Transverse colon (tissue), 4 donors: ENCODE measurements at regions not wholly inside any gene's neighbourhood (a gene's known extent, or its start where the extent isn't known, plus 50 kb on each side); places are given as distances from the start of the nearest gene placed in this dataset.

ENCODE experiments used
- DNase-seq: peaks from one replicate; pipeline ENCODE4 v3.0.0-alpha.2; 2019
- H3K27ac ChIP-seq, 4 donors: fragments of 200-600 bp; sonication (generic); 2 replicates each; pipeline ENCODE4 v1.5.1; 2016 to 2018; ENCODE audit warnings: inconsistent platforms in 4 of 4
- H3K27me3 ChIP-seq: fragments of 200-600 bp; sonication (generic); 2 replicates; pipeline ENCODE4 v1.5.1; 2017; ENCODE audit warnings: inconsistent platforms
- H3K36me3 ChIP-seq, 4 donors: fragments of 200-600 bp; sonication (generic); 2 replicates each; pipeline ENCODE4 v1.5.1; 2017 to 2019; ENCODE audit warnings: inconsistent platforms in 4 of 4
- H3K4me1 ChIP-seq, 4 donors: fragments of 200-600 bp; sonication (generic); 2 replicates each; pipeline ENCODE4 v1.5.1; 2017 to 2020; ENCODE audit warnings: inconsistent platforms in 4 of 4
- H3K4me3 ChIP-seq, 4 donors: fragments of 200-600 bp; sonication (generic); 1 replicate in 1 of 4; 2 replicates in 3 of 4; pipeline versions ENCODE4 v1.5.1 to v1.6.1; 2017 to 2019; ENCODE audit warnings: inconsistent platforms in 4 of 4
- H3K9me3 ChIP-seq, 2 donors: fragments of 200-600 bp; sonication (generic); 2 replicates each; pipeline ENCODE4 v1.5.1; 2017 to 2019; ENCODE audit warnings: inconsistent platforms in 2 of 2
- CTCF ChIP-seq, 5 experiments: fragments of 200-600 bp in 3 of 5; fragments of 450-650 bp in 2 of 5; sonication (generic) in 3 of 5; IDR thresholded peaks; 1 replicate in 2 of 5; 2 replicates in 3 of 5; pipeline ENCODE4 v1.5.1; 2016 to 2017; ENCODE audit warnings: antibody characterized with exemption in 5 of 5, inconsistent platforms in 3 of 5, mild to moderate bottlenecking in 2 of 5, moderate library complexity in 1 of 5
- EP300 ChIP-seq: sonication (generic); formaldehyde crosslinking; IDR thresholded peaks from one replicate; pipeline ENCODE4 v1.6.1; 2017; ENCODE audit warnings: antibody characterized with exemption, low read depth
- POLR2A ChIP-seq: fragments of 450-650 bp; IDR thresholded peaks from one replicate; pipeline ENCODE4 v1.6.1; 2016; ENCODE audit warnings: antibody characterized with exemption, mild to moderate bottlenecking, moderate library complexity
- POLR2AphosphoS5 ChIP-seq, 3 donors: sonication (generic); formaldehyde crosslinking; IDR thresholded peaks; one replicate each; pipeline ENCODE4 v1.6.1; 2016; ENCODE audit warnings: antibody characterized with exemption in 3 of 3
- WGBS, 2 donors: methylation state at CpG; one replicate each; pipeline ENCODE4 v1.1.5; 2018; ENCODE audit warnings: low coverage in 1 of 2; 5-methylcytosine and 5-hydroxymethylcytosine counted together
- in situ Hi-C, 4 donors: fragments of 200-750 bp; cut with MboI; loops; one replicate each; pipeline versions ENCODE4 v1.15.0 to v1.15.1; 2017; ENCODE audit warnings: low sequenced_read_pairs in 3 of 4, low pct_ligation_motif_present in 1 of 4, low pct_unique_long_range_greater_than_20kb in 1 of 4
- intact Hi-C: fragments of 100-400 bp; cut with DNase I; formaldehyde crosslinking; loops from one replicate; pipeline ENCODE4 v1.15.1; 2023; ENCODE audit warnings: low total_unique reads
- small RNA-seq, 4 donors: library from RNA; depleted of rRNA; stranded (forward); fragments of <200 nt; gene quantifications; one replicate each; pipeline ENCODE3, GENCODE V24; 2016

GRCh38 chr17:70017941-70018340, 57.1 kb upstream of the KCNJ16 start:
- no peak overlapping the region for H3K4me3 ChIP-seq
- DNase-seq, result no peak
- H3K36me3 ChIP-seq, result no peaks in the 10 kb centered on the region
- TF ChIP-seq EP300, result no peak
- no peak for TF ChIP-seq CTCF (IDR thresholded peaks at IDR 0.05)
- no peak for TF ChIP-seq POLR2A
- TF ChIP-seq POLR2AphosphoS5 (IDR thresholded peaks at IDR 0.05), result no peak
- intact Hi-C loops (no loop called here), in situ Hi-C loops (no loop called here)
- no peak overlapping the region for H3K27ac ChIP-seq
- no peaks in the 10 kb centered on the region for H3K27me3 ChIP-seq
- no peaks in the 10 kb centered on the region for H3K9me3 ChIP-seq
- H3K4me1 ChIP-seq, result no peaks in the 10 kb centered on the region

- H3K27me3 ChIP-seq, result no peaks in the 10 kb centered on the region
- WGBS, 2 donors, result 76 to 86% methylated on average over 3 to 5 of the region's 5 CpGs
- H3K9me3 ChIP-seq, result no peaks in the 10 kb centered on the region
- TF ChIP-seq EP300 (no peak), POLR2A (no peak), POLR2AphosphoS5 (IDR thresholded peaks at IDR 0.05) (no peak), CTCF (IDR thresholded peaks at IDR 0.05) (no peak)
- no peaks in the 10 kb centered on the region for H3K4me1 ChIP-seq
- no peak for DNase-seq
- no peaks in the 10 kb centered on the region for H3K36me3 ChIP-seq
- no peak overlapping the region for H3K4me3 ChIP-seq
- intact Hi-C loops, result no loop called here
- H3K27ac ChIP-seq, result no peak overlapping the region
- in situ Hi-C loops, result no loop called here
Measured at GRCh38 chr17:70021726-70022125, 53.3 kb upstream of the KCNJ16 start.

GRCh38 chr17:70022175-70022574, 52.9 kb upstream of the KCNJ16 start:
- in situ Hi-C loops, result no loop called here
- TF ChIP-seq EP300, result no peak
- TF ChIP-seq CTCF (IDR thresholded peaks at IDR 0.05), result no peak
- TF ChIP-seq POLR2AphosphoS5 (IDR thresholded peaks at IDR 0.05), result no peak
- TF ChIP-seq POLR2A, result no peak
- no peak for DNase-seq
- H3K4me1 ChIP-seq, result no peaks in the 10 kb centered on the region
- H3K4me3 ChIP-seq, result no peak overlapping the region
- no peak overlapping the region for H3K27ac ChIP-seq
- H3K27me3 ChIP-seq, result no peaks in the 10 kb centered on the region
- no peaks in the 10 kb centered on the region for H3K9me3 ChIP-seq
- intact Hi-C loops, result no loop called here
- H3K36me3 ChIP-seq, result no peaks in the 10 kb centered on the region
- 76 to 77% methylated on average over 3 of the region's 3 CpGs for WGBS, 2 donors

GRCh38 chr17:70024253-70024652, 50.8 kb upstream of the KCNJ16 start:
- Histone ChIP-seq H3K36me3 (no peaks in the 10 kb centered on the region), H3K27me3 (no peaks in the 10 kb centered on the region), H3K27ac (no peak overlapping the region), H3K4me3 (no peak overlapping the region), H3K9me3 (peaks cover 0 to 6% of the 10 kb centered on the region in 2 donors), H3K4me1 (peaks cover 0 to 8% (median 0%) of the 10 kb centered on the region in 4 donors)
- in situ Hi-C loops, result no loop called here
- no peak for TF ChIP-seq EP300
- DNase-seq, result no peak
- intact Hi-C loops, result no loop called here
- WGBS, 2 donors, result 97 to 100% methylated on average over 1 of the region's 1 CpG

Small RNA genes in the stretch of these regions (small RNA-seq; reads per million reads assigned to genes)
- gene AC002545.1, result 0 reads per million in 4 donors
- 0 reads per million in 4 donors for gene RF00019
